Endothelial cell of umbilical vein (primary cell): ENCODE measurements at regions not wholly inside any gene's neighbourhood (a gene's known extent, or its start where the extent isn't known, plus 50 kb on each side); places are given as distances from the start of the nearest gene placed in this dataset.

Source experiments
- BruUV-seq: library from RNA; stranded (reverse); fragments of 400-500 nt; replicated peaks from 2 replicates; lab custom pipeline; 2021; lab: Mats Ljungman, UMichigan
- CTCF ChIA-PET: fragments of 300-600, 350-600 bp; sonication (Branson Sonifier 250); formaldehyde crosslinking; loops from one replicate; lab custom pipeline; 2021; ENCODE audit warnings: antibody characterized with exemption, inconsistent platforms; lab: Charles Lee
- POLR2A ChIA-PET: fragments of 300-600, 350-600 bp; sonication (Branson Sonifier 250); formaldehyde crosslinking; loops from one replicate; lab custom pipeline; 2021; ENCODE audit warnings: antibody characterized with exemption, inconsistent platforms; lab: Charles Lee
- DNase-seq: peaks from one replicate; pipeline ENCODE4 v3.0.0-alpha.2; 2011; ENCODE audit warnings: low read depth, low spot score
- FAIRE-seq: peaks from 2 replicates; lab custom pipeline; 2011; peaks lifted over from hg19 to GRCh38; lab: Jason Lieb, UNC
- H2AFZ ChIP-seq: 2 replicates; pipeline ENCODE4 v1.6.0; 2012; ENCODE audit warnings: low read depth, low read length, control low read depth, inconsistent platforms
- H3K27ac ChIP-seq: 2 replicates; pipeline ENCODE4 v1.5.1; 2011; ENCODE audit warnings: low read depth, mild to moderate bottlenecking, control low read depth, low read length, moderate library complexity; ENCODE audit not compliant: insufficient read depth
- H3K27me3 ChIP-seq, 2 experiments: 2 replicates each; pipeline versions ENCODE4 v1.6.0 to v1.6.1; 2011; ENCODE audit warnings: low read length in 2 of 2, mixed read lengths in 1 of 2; ENCODE audit not compliant: control insufficient read depth in 2 of 2, insufficient read depth in 2 of 2
- H3K36me3 ChIP-seq, 2 experiments: 2 replicates in 1 of 2; 3 replicates in 1 of 2; pipeline ENCODE4 v1.5.1; 2011; ENCODE audit warnings: low read length in 2 of 2, mild to moderate bottlenecking in 1 of 2, moderate library complexity in 1 of 2; ENCODE audit not compliant: control insufficient read depth in 2 of 2, insufficient read depth in 2 of 2; ENCODE audit errors: extremely low read depth in 1 of 2
- H3K4me1 ChIP-seq: 3 replicates; pipeline ENCODE4 v1.5.1; 2011; ENCODE audit warnings: mild to moderate bottlenecking, low read length; ENCODE audit not compliant: control insufficient read depth, insufficient read depth; ENCODE audit errors: extremely low read depth
- H3K4me2 ChIP-seq: 2 replicates; pipeline ENCODE4 v1.6.1; 2011; ENCODE audit warnings: low read length, control low read depth, mixed read lengths; ENCODE audit not compliant: insufficient read depth
- H3K4me3 ChIP-seq, 3 experiments: fragments of 200-600 bp in 1 of 3; sonication (generic), shearing (Covaris generic) in 1 of 3; replicated peaks in 1 of 3; 2 replicates each; pipeline ENCODE4 v1.5.1; 2011 to 2016; ENCODE audit warnings: control low read depth in 3 of 3, low read length in 3 of 3, mild to moderate bottlenecking in 2 of 3, inconsistent platforms in 1 of 3, low read depth in 1 of 3, moderate library complexity in 1 of 3; ENCODE audit not compliant: insufficient read depth in 1 of 3
- H3K79me2 ChIP-seq: 2 replicates; pipeline ENCODE4 v1.6.0; 2012; ENCODE audit warnings: low read length, inconsistent platforms; ENCODE audit not compliant: control insufficient read depth, insufficient read depth
- H3K9ac ChIP-seq: replicated peaks from 2 replicates; pipeline ENCODE3; 2011; ENCODE audit warnings: low read length, control low read depth; ENCODE audit not compliant: insufficient read depth; ENCODE audit errors: extremely low read depth
- H3K9me1 ChIP-seq: replicated peaks from 3 replicates; pipeline ENCODE4 v1.6.0; 2011; ENCODE audit warnings: mild to moderate bottlenecking, low read length; ENCODE audit not compliant: control insufficient read depth, insufficient read depth; ENCODE audit errors: extremely low read depth
- H3K9me3 ChIP-seq: replicated peaks from 2 replicates; pipeline ENCODE4 v1.5.1; 2012; ENCODE audit warnings: low read length, inconsistent platforms; ENCODE audit not compliant: control insufficient read depth, insufficient read depth
- H4K20me1 ChIP-seq: replicated peaks from 2 replicates; pipeline ENCODE3; 2011; ENCODE audit warnings: mild to moderate bottlenecking, low read length; ENCODE audit not compliant: control insufficient read depth, insufficient read depth; ENCODE audit errors: extremely low read depth
- CTCF ChIP-seq, 2 donors: IDR thresholded peaks; 1 replicate in 1 of 2; 2 replicates in 1 of 2; pipeline ENCODE4 v1.5.1; 2011; ENCODE audit warnings: low read length in 2 of 2, mild to moderate bottlenecking in 2 of 2, moderate library complexity in 2 of 2, control low read depth in 1 of 2, inconsistent platforms in 1 of 2, low read depth in 1 of 2; ENCODE audit not compliant: insufficient read depth in 1 of 2; ENCODE audit errors: extremely low read depth in 1 of 2
- EZH2 ChIP-seq: IDR thresholded peaks from 2 replicates; pipeline ENCODE4 v1.6.1; 2012; ENCODE audit warnings: borderline replicate concordance, low read depth, mild to moderate bottlenecking, moderate library complexity, low read length, inconsistent platforms; ENCODE audit not compliant: severe bottlenecking
- FOS ChIP-seq: IDR thresholded peaks from 2 replicates; pipeline ENCODE4 v1.6.1; 2011; ENCODE audit warnings: mild to moderate bottlenecking, low read length, moderate library complexity, borderline replicate concordance; ENCODE audit not compliant: insufficient read depth
- GATA2 ChIP-seq: IDR thresholded peaks from 2 replicates; pipeline ENCODE4 v1.7.0; 2011; ENCODE audit warnings: low read depth, mild to moderate bottlenecking, moderate library complexity, mixed read lengths, low read length; ENCODE audit not compliant: insufficient read length, insufficient read depth
- JUN ChIP-seq: IDR thresholded peaks from 2 replicates; pipeline ENCODE4 v1.6.1; 2011; ENCODE audit warnings: borderline replicate concordance, low read depth; ENCODE audit not compliant: insufficient read length, insufficient read depth
- MAX ChIP-seq: IDR thresholded peaks from 2 replicates; pipeline ENCODE4 v1.6.1; 2011; ENCODE audit not compliant: insufficient read depth, insufficient read length
- MYC ChIP-seq: IDR thresholded peaks from one replicate; pipeline ENCODE4 v1.6.1; 2011; ENCODE audit warnings: mild to moderate bottlenecking, low read depth, low read length
- POLR2A ChIP-seq: IDR thresholded peaks from 2 replicates; pipeline ENCODE4 v1.6.1; 2012; ENCODE audit warnings: low read depth, mild to moderate bottlenecking, control low read depth, low read length
- POLR2AphosphoS5 ChIP-seq: IDR thresholded peaks from 2 replicates; pipeline ENCODE4 v1.6.1; 2012; ENCODE audit warnings: low read depth, mild to moderate bottlenecking, control low read depth, low read length, moderate library complexity; ENCODE audit not compliant: insufficient read depth
- dilution Hi-C: fragments of 300-500 bp; cut with MboI; formaldehyde crosslinking; loops from one replicate; pipeline ENCODE4 v1.15.0; 2019; ENCODE audit warnings: low sequenced_read_pairs; ENCODE audit not compliant: extremely low pct_ligation_motif_present
- intact Hi-C: fragments of 100-400 bp; cut with micrococcal nuclease; formaldehyde crosslinking; loops from one replicate; pipeline ENCODE4 v1.10.0; 2022

GRCh38 chr20:22480336-22480735, 104.0 kb downstream of the FOXA2 start:
- no TSS peak for BruUV-seq
- CTCF ChIA-PET: interaction anchor here (1.1 kb wide), 1 partner anchor 27 kb away, joined by 3 read pairs; no protein-coding TSS in a partner anchor
- intact Hi-C loops: no loop called here

More at GRCh38 chr20:22480336-22480735, 104.0 kb downstream of the FOXA2 start:
- FAIRE-seq (no peak), DNase-seq (no peak)
- no peak overlapping the region for H3K9ac ChIP-seq
- no peak overlapping the region for H3K27ac ChIP-seq
- H3K9me3 ChIP-seq: no peaks in the 10 kb centered on the region
- dilution Hi-C loops: no loop called here
- no peaks in the 10 kb centered on the region for H3K9me1 ChIP-seq
- H3K36me3 ChIP-seq: no peaks in the 10 kb centered on the region
- H3K27me3 ChIP-seq: no peaks in the 10 kb centered on the region
- no peak for TF ChIP-seq FOS
- no peak for TF ChIP-seq POLR2A
- no peak for TF ChIP-seq POLR2AphosphoS5
- no peak for TF ChIP-seq JUN
- no peak for TF ChIP-seq GATA2
- no peak for TF ChIP-seq CTCF (IDR thresholded peaks at IDR 0.05; ENCODE audit: extremely low read depth in 1 of 2, insufficient read depth in 1 of 2, low read depth in 1 of 2, low read length in 2 of 2)
- no peak for TF ChIP-seq EZH2
- TF ChIP-seq MAX: no peak
- no peak for TF ChIP-seq MYC
- no peak overlapping the region for H2AFZ ChIP-seq
- no peak overlapping the region for H3K4me3 ChIP-seq
- H3K79me2 ChIP-seq: no peaks in the 10 kb centered on the region
- H3K4me2 ChIP-seq: no peak overlapping the region
- H3K4me1 ChIP-seq: no peaks in the 10 kb centered on the region
- POLR2A ChIA-PET: no interaction called here
- no peaks in the 10 kb centered on the region for H4K20me1 ChIP-seq
